GM12878 (cell line): ENCODE measurements at regions not wholly inside any gene's neighbourhood (a gene's known extent, or its start where the extent isn't known, plus 50 kb on each side); places are given as distances from the start of the nearest gene placed in this dataset.

Experiments used
- ATAC-seq: fragments of 200-7000 bp; cut with Tn5 transposase; 3 replicates; pipeline ENCODE4 v1.9.1; 2020; ENCODE audit warnings: mild to moderate bottlenecking, moderate library complexity
- BruUV-seq: library from RNA; stranded (reverse); fragments of 400-500 nt; replicated peaks from 2 replicates; lab custom pipeline; 2021; lab: Mats Ljungman, UMichigan
- CTCF ChIA-PET: fragments of 300-600 bp; sonication (Branson Sonifier 250); formaldehyde crosslinking; extraction: SDS; loops from one replicate; lab custom pipeline; 2021; ENCODE audit warnings: inconsistent platforms; lab: Yijun Ruan, JAX
- POLR2A ChIA-PET: fragments of 350-600 bp; formaldehyde crosslinking; extraction: SDS; loops from one replicate; lab custom pipeline; 2021; ENCODE audit warnings: inconsistent platforms; lab: Charles Lee
- RAD21 ChIA-PET: fragments of 300-600 bp; sonication (Branson Sonifier 250); formaldehyde crosslinking; loops from one replicate; lab custom pipeline; 2023; ENCODE audit warnings: antibody characterized with exemption; ENCODE audit not compliant: unreplicated experiment; lab: Charles Lee
- SMC1A ChIA-PET: fragments of 300-600 bp; sonication (Branson Sonifier 250); formaldehyde crosslinking; loops from one replicate; lab custom pipeline; 2023; ENCODE audit not compliant: unreplicated experiment, uncharacterized antibody; lab: Charles Lee
- DNase-seq: peaks from one replicate; pipeline ENCODE4 v3.0.0-alpha.2; 2011; ENCODE audit warnings: low read depth, low spot score
- FAIRE-seq: peaks from 3 replicates; lab custom pipeline; 2011; peaks lifted over from hg19 to GRCh38; lab: Jason Lieb, UNC
- H2AFZ ChIP-seq: 2 replicates; pipeline ENCODE4 v1.6.0; 2011; ENCODE audit warnings: low read depth, low read length, control low read depth; ENCODE audit not compliant: control insufficient read depth
- H3K27ac ChIP-seq: 2 replicates; pipeline ENCODE4 v1.5.1; 2011; ENCODE audit warnings: control low read depth; ENCODE audit not compliant: control insufficient read depth, insufficient read depth
- H3K27me3 ChIP-seq, 2 experiments: replicated peaks in 1 of 2; 2 replicates each; pipeline versions ENCODE4 v1.6.0 to v1.6.1; 2011; ENCODE audit warnings: low read length in 1 of 2; ENCODE audit not compliant: control insufficient read depth in 2 of 2, insufficient read depth in 2 of 2
- H3K36me3 ChIP-seq, 2 experiments: 2 replicates each; pipeline ENCODE4 v1.5.1; 2011; ENCODE audit warnings: low read length in 1 of 2; ENCODE audit not compliant: control insufficient read depth in 2 of 2, insufficient read depth in 2 of 2
- H3K4me1 ChIP-seq: 2 replicates; pipeline ENCODE4 v1.6.1; 2011; ENCODE audit warnings: mild to moderate bottlenecking, low read length, moderate library complexity, mixed read lengths; ENCODE audit not compliant: control insufficient read depth, insufficient read depth
- H3K4me2 ChIP-seq: 2 replicates; pipeline ENCODE4 v1.6.0; 2011; ENCODE audit warnings: control low read depth; ENCODE audit not compliant: control insufficient read depth, insufficient read depth
- H3K4me3 ChIP-seq: fragments of 200-600 bp; sonication (generic); 2 replicates; pipeline ENCODE4 v1.5.1; 2016
- H3K79me2 ChIP-seq: 2 replicates; pipeline ENCODE4 v1.6.0; 2011; ENCODE audit warnings: low read length; ENCODE audit not compliant: control insufficient read depth, insufficient read depth
- H3K9ac ChIP-seq: 2 replicates; pipeline ENCODE4 v1.8.0; 2011; ENCODE audit warnings: low read length, control low read depth, mixed read lengths; ENCODE audit not compliant: control insufficient read depth, insufficient read depth
- H3K9me3 ChIP-seq: replicated peaks from 3 replicates; pipeline ENCODE4 v1.5.1; 2011; ENCODE audit warnings: mild to moderate bottlenecking, low read length; ENCODE audit not compliant: control insufficient read depth, insufficient read depth
- H4K20me1 ChIP-seq: 2 replicates; pipeline ENCODE4 v1.6.0; 2011; ENCODE audit not compliant: control insufficient read depth, insufficient read depth
- BACH1 ChIP-seq: fragments of 450-650 bp; IDR thresholded peaks from 2 replicates; pipeline ENCODE4 v1.6.1; 2017; ENCODE audit warnings: mild to moderate bottlenecking, borderline replicate concordance
- EGR1 ChIP-seq, 2 experiments: IDR thresholded peaks; 1 replicate in 1 of 2; 2 replicates in 1 of 2; pipeline ENCODE4 v1.6.1; 2011 to 2012; ENCODE audit warnings: low read depth in 2 of 2, low read length in 2 of 2, borderline replicate concordance in 1 of 2, mild to moderate bottlenecking in 1 of 2, moderate library complexity in 1 of 2
- EP300 ChIP-seq, 2 experiments: fragments of 150-350 bp in 1 of 2; IDR thresholded peaks; 2 replicates each; pipeline ENCODE4 v1.6.1; 2011 to 2012; ENCODE audit warnings: low read depth in 2 of 2, low read length in 2 of 2, borderline replicate concordance in 1 of 2, improper control_type of control experiment in 1 of 2, inconsistent platforms in 1 of 2; ENCODE audit not compliant: control insufficient read depth in 1 of 2
- ETV6 ChIP-seq, 2 experiments: fragments of 450-650 bp in 1 of 2; IDR thresholded peaks in 1 of 2; conservative IDR thresholded peaks in 1 of 2; 2 replicates each; pipeline ENCODE4 v1.6.1; 2014; ENCODE audit warnings: antibody characterized with exemption in 1 of 2, borderline replicate concordance in 1 of 2, low read depth in 1 of 2, mild to moderate bottlenecking in 1 of 2, moderate library complexity in 1 of 2
- HDGF ChIP-seq: fragments of 450-650 bp; IDR thresholded peaks from 2 replicates; pipeline ENCODE4 v1.6.1; 2016; ENCODE audit warnings: antibody characterized with exemption
- SMAD1 ChIP-seq: fragments of 450-650 bp; IDR thresholded peaks from 2 replicates; pipeline ENCODE4 v1.6.1; 2018; ENCODE audit warnings: mild to moderate bottlenecking, low read depth; ENCODE audit not compliant: partially characterized antibody
- STAT3 ChIP-seq: IDR thresholded peaks from 2 replicates; pipeline ENCODE4 v1.6.1; 2011; ENCODE audit warnings: low read depth, low read length, improper control_type of control experiment
- TCF7 ChIP-seq: IDR thresholded peaks from 2 replicates; pipeline ENCODE4 v1.6.1; 2014; ENCODE audit warnings: antibody characterized with exemption, borderline replicate concordance
- ZNF274 ChIP-seq: IDR thresholded peaks from one replicate; pipeline ENCODE4 v1.8.0; 2011; ENCODE audit not compliant: insufficient read length, insufficient read depth
- WGBS: methylation state at CpG from one replicate; pipeline ENCODE4 v1.1.6; 2016; ENCODE audit warnings: low lambda C conversion rate; ENCODE audit not compliant: insufficient replicate concordance, insufficient coverage; ENCODE audit errors: missing lambda C conversion rate; 5-methylcytosine and 5-hydroxymethylcytosine counted together
- in situ Hi-C: fragments of 300-500 bp; cut with MboI; formaldehyde crosslinking; loops from 9 replicates; pipeline ENCODE4 v1.14.3; 2018; ENCODE audit warnings: mixed read lengths
- intact Hi-C: fragments of 100-400 bp; cut with micrococcal nuclease; formaldehyde crosslinking; loops from one replicate; pipeline ENCODE4 v1.14.2; 2022; ENCODE audit not compliant: unreplicated experiment
- TF ChIP-seq, protein P1 (sequence below): fragments of 450-650 bp; IDR thresholded peaks from 2 replicates; pipeline ENCODE4 v1.6.1; 2016; ENCODE audit warnings: mild to moderate bottlenecking
- TF ChIP-seq, protein P2 (sequence below): fragments of 450-650 bp; IDR thresholded peaks from 2 replicates; pipeline ENCODE4 v1.6.1; 2017; ENCODE audit warnings: borderline replicate concordance
- TF ChIP-seq, protein P3 (sequence below): fragments of 450-650 bp; IDR thresholded peaks from 2 replicates; pipeline ENCODE4 v1.6.1; 2016; ENCODE audit warnings: mild to moderate bottlenecking, moderate library complexity, borderline replicate concordance

GRCh38 chr13:50519866-50520265 lies 323.6 kb downstream of the DLEU7 start:
- Histone ChIP-seq H3K9me3 (no peaks in the 10 kb centered on the region), H3K4me2 (no peak overlapping the region), H3K27ac (no peak overlapping the region), H3K9ac (no peak overlapping the region), H4K20me1 (no peaks in the 10 kb centered on the region), H3K27me3 (peaks cover 0 to 13% of the 10 kb centered on the region in 2 experiments; a peak in 2 of 4 replicates), H3K36me3 (no peaks in the 10 kb centered on the region), H3K79me2 (no peaks in the 10 kb centered on the region), H2AFZ (no peak overlapping the region), H3K4me3 (no peak overlapping the region), H3K4me1 (no peaks in the 10 kb centered on the region)
- ChIA-PET POLR2A (no interaction called here), CTCF (no interaction called here), SMC1A (no interaction called here), RAD21 (no interaction called here)
- DNase-seq (no peak), ATAC-seq (no peak), FAIRE-seq (no peak)
- 50% methylated on average over 1 of the region's 1 CpG for WGBS
- BruUV-seq: no TSS peak
- TF ChIP-seq, protein P1, sequence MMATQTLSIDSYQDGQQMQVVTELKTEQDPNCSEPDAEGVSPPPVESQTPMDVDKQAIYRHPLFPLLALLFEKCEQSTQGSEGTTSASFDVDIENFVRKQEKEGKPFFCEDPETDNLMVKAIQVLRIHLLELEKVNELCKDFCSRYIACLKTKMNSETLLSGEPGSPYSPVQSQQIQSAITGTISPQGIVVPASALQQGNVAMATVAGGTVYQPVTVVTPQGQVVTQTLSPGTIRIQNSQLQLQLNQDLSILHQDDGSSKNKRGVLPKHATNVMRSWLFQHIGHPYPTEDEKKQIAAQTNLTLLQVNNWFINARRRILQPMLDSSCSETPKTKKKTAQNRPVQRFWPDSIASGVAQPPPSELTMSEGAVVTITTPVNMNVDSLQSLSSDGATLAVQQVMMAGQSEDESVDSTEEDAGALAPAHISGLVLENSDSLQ: no peak
- TF ChIP-seq, protein P2, sequence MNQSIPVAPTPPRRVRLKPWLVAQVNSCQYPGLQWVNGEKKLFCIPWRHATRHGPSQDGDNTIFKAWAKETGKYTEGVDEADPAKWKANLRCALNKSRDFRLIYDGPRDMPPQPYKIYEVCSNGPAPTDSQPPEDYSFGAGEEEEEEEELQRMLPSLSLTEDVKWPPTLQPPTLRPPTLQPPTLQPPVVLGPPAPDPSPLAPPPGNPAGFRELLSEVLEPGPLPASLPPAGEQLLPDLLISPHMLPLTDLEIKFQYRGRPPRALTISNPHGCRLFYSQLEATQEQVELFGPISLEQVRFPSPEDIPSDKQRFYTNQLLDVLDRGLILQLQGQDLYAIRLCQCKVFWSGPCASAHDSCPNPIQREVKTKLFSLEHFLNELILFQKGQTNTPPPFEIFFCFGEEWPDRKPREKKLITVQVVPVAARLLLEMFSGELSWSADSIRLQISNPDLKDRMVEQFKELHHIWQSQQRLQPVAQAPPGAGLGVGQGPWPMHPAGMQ: no peak
- TF ChIP-seq ETV6 (conservative IDR thresholded peaks at IDR 0.05 in 1 of 2, IDR thresholded peaks at IDR 0.05 in 1 of 2; ENCODE audit: borderline replicate concordance in 1 of 2, low read depth in 1 of 2): no peak
- TF ChIP-seq EGR1 (IDR thresholded peaks at IDR 0.05; ENCODE audit: borderline replicate concordance in 1 of 2, low read depth in 2 of 2, low read length in 2 of 2): no peak
- TF ChIP-seq BACH1: no peak
- no peak for TF ChIP-seq EP300 (IDR thresholded peaks at IDR 0.05; ENCODE audit: borderline replicate concordance in 1 of 2, control insufficient read depth in 1 of 2, low read depth in 2 of 2, low read length in 2 of 2)
- no peak for TF ChIP-seq HDGF
- TF ChIP-seq STAT3: no peak
- TF ChIP-seq ZNF274: no peak
- TF ChIP-seq SMAD1: no peak
- no peak for TF ChIP-seq TCF7
- TF ChIP-seq, protein P3, sequence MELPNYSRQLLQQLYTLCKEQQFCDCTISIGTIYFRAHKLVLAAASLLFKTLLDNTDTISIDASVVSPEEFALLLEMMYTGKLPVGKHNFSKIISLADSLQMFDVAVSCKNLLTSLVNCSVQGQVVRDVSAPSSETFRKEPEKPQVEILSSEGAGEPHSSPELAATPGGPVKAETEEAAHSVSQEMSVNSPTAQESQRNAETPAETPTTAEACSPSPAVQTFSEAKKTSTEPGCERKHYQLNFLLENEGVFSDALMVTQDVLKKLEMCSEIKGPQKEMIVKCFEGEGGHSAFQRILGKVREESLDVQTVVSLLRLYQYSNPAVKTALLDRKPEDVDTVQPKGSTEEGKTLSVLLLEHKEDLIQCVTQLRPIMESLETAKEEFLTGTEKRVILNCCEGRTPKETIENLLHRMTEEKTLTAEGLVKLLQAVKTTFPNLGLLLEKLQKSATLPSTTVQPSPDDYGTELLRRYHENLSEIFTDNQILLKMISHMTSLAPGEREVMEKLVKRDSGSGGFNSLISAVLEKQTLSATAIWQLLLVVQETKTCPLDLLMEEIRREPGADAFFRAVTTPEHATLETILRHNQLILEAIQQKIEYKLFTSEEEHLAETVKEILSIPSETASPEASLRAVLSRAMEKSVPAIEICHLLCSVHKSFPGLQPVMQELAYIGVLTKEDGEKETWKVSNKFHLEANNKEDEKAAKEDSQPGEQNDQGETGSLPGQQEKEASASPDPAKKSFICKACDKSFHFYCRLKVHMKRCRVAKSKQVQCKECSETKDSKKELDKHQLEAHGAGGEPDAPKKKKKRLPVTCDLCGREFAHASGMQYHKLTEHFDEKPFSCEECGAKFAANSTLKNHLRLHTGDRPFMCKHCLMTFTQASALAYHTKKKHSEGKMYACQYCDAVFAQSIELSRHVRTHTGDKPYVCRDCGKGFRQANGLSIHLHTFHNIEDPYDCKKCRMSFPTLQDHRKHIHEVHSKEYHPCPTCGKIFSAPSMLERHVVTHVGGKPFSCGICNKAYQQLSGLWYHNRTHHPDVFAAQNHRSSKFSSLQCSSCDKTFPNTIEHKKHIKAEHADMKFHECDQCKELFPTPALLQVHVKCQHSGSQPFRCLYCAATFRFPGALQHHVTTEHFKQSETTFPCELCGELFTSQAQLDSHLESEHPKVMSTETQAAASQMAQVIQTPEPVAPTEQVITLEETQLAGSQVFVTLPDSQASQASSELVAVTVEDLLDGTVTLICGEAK: no peak
- intact Hi-C loops: loop anchor here (10.0 kb wide), 1 partner anchor 545 kb away; no protein-coding TSS in a partner anchor
- in situ Hi-C loops: no loop called here
